ENCODE measurements at regions not wholly inside any gene's neighbourhood (a gene's known extent, or its start where the extent isn't known, plus 50 kb on each side); places are given as distances from the start of the nearest gene placed in this dataset.

DNA sequence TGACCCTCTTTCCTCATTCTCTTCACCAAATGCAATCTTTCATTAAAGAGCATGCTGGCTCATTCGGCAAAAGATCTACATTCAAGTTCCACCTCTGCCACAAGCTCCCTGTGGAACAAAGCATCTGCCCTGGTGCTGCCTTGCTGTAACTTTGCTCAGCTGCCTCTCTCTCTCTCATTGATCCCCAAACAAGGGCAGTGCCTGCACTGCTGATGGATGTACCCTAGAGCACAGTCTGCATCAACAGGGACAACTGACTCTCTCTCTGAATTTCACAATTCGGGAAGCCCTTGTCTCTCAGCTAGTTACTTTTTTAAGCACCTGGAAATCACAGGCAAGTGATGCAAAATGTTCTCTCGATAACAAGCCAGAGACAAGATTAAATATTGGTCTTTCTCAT lies 174.0 kb upstream of the DIO2 start:
- TF ChIP-seq GABPA (IDR thresholded peaks at IDR 0.05; ENCODE audit: low read depth) (no peak), SPI1 (IDR thresholded peaks at IDR 0.05; ENCODE audit: borderline replicate concordance, low read depth) (no peak), POLR2AphosphoS5 (IDR thresholded peaks at IDR 0.05; ENCODE audit: low read depth) (no peak)
- TF ChIP-seq, protein P1, sequence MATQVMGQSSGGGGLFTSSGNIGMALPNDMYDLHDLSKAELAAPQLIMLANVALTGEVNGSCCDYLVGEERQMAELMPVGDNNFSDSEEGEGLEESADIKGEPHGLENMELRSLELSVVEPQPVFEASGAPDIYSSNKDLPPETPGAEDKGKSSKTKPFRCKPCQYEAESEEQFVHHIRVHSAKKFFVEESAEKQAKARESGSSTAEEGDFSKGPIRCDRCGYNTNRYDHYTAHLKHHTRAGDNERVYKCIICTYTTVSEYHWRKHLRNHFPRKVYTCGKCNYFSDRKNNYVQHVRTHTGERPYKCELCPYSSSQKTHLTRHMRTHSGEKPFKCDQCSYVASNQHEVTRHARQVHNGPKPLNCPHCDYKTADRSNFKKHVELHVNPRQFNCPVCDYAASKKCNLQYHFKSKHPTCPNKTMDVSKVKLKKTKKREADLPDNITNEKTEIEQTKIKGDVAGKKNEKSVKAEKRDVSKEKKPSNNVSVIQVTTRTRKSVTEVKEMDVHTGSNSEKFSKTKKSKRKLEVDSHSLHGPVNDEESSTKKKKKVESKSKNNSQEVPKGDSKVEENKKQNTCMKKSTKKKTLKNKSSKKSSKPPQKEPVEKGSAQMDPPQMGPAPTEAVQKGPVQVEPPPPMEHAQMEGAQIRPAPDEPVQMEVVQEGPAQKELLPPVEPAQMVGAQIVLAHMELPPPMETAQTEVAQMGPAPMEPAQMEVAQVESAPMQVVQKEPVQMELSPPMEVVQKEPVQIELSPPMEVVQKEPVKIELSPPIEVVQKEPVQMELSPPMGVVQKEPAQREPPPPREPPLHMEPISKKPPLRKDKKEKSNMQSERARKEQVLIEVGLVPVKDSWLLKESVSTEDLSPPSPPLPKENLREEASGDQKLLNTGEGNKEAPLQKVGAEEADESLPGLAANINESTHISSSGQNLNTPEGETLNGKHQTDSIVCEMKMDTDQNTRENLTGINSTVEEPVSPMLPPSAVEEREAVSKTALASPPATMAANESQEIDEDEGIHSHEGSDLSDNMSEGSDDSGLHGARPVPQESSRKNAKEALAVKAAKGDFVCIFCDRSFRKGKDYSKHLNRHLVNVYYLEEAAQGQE (IDR thresholded peaks at IDR 0.05; ENCODE audit: insufficient replicate concordance, low read depth) = no peak
- TF ChIP-seq, protein P2, sequence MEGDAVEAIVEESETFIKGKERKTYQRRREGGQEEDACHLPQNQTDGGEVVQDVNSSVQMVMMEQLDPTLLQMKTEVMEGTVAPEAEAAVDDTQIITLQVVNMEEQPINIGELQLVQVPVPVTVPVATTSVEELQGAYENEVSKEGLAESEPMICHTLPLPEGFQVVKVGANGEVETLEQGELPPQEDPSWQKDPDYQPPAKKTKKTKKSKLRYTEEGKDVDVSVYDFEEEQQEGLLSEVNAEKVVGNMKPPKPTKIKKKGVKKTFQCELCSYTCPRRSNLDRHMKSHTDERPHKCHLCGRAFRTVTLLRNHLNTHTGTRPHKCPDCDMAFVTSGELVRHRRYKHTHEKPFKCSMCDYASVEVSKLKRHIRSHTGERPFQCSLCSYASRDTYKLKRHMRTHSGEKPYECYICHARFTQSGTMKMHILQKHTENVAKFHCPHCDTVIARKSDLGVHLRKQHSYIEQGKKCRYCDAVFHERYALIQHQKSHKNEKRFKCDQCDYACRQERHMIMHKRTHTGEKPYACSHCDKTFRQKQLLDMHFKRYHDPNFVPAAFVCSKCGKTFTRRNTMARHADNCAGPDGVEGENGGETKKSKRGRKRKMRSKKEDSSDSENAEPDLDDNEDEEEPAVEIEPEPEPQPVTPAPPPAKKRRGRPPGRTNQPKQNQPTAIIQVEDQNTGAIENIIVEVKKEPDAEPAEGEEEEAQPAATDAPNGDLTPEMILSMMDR (IDR thresholded peaks at IDR 0.05; ENCODE audit: insufficient read depth, low read length) = no peak
- no peak for DNase-seq (ENCODE audit: low read depth in 1 of 2, low spot score in 1 of 2)
- Histone ChIP-seq H3K27ac (replicated peaks) (no peak overlapping the region), H3K4me3 (replicated peaks; ENCODE audit: insufficient read depth, low read length) (no peak overlapping the region), H3K27me3 (ENCODE audit: insufficient read depth, poor library complexity, severe bottlenecking) (no peaks in the 10 kb centered on the region)

DNA sequence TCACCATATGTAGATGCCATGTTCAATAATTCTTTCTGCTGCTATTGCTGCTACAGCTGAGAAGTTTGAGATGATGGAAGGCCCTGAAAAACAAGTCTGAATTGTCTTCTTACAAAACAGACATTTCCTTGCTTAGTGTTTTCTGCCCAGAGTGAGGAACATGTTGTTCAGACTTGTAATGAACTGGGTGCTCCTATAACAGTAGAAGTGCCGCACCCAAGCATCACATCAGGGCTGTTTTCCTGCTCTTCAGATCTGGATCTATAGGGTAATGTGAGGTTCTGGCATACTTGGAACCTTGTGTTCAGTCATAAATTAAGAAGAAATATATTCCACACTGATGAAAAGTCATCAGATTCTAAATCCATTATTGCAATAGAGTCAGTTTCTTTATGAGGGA lies 171.9 kb upstream of the DIO2 start:
- TF ChIP-seq POLR2AphosphoS5 (IDR thresholded peaks at IDR 0.05; ENCODE audit: low read depth) (no peak), GABPA (IDR thresholded peaks at IDR 0.05; ENCODE audit: low read depth) (no peak), SPI1 (IDR thresholded peaks at IDR 0.05; ENCODE audit: borderline replicate concordance, low read depth) (no peak)
- TF ChIP-seq, protein P2 (IDR thresholded peaks at IDR 0.05; ENCODE audit: insufficient read depth, low read length) = no peak
- TF ChIP-seq, protein P1 (IDR thresholded peaks at IDR 0.05; ENCODE audit: insufficient replicate concordance, low read depth) = no peak
- no peak for DNase-seq (ENCODE audit: low read depth in 1 of 2, low spot score in 1 of 2)
- Histone ChIP-seq H3K27me3 (ENCODE audit: insufficient read depth, poor library complexity, severe bottlenecking) (no peaks in the 10 kb centered on the region), H3K27ac (replicated peaks) (no peak overlapping the region), H3K4me3 (replicated peaks; ENCODE audit: insufficient read depth, low read length) (no peak overlapping the region)

DNA sequence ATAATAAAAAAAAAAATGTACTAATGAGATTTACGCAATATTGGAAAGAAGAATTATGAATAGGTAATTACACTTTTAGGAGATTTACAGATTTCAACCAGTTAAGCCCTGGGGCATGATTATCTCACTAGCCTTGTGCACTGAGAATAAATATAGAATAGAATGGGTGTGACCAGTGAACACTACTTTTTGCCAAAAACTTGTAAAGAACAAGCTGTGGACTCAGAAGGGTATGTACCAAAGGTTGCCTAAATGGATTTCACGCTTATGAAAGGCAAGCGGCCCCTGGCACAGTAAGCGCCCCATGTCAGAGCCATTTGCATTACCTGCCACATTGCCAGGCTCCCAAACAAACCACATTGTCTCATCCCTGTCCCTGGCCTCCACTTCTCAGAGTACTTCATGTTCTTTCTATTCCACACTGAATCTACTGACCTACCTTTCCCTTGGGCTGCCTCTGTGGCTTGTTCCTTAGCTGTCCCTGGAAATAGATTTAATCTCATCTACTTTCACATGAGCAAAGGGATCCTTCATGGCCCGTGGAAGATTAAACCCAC lies 170.6 kb upstream of the DIO2 start:
- H3K4me3 ChIP-seq (replicated peaks; ENCODE audit: insufficient read depth, low read length) = no peak overlapping the region
- TF ChIP-seq, protein P1 (IDR thresholded peaks at IDR 0.05; ENCODE audit: insufficient replicate concordance, low read depth) = no peak
- TF ChIP-seq, protein P2 (IDR thresholded peaks at IDR 0.05; ENCODE audit: insufficient read depth, low read length) = no peak
- TF ChIP-seq GABPA (IDR thresholded peaks at IDR 0.05; ENCODE audit: low read depth) = no peak
- TF ChIP-seq SPI1 (IDR thresholded peaks at IDR 0.05; ENCODE audit: borderline replicate concordance, low read depth) = no peak
- TF ChIP-seq POLR2AphosphoS5 (IDR thresholded peaks at IDR 0.05; ENCODE audit: low read depth) = no peak
- H3K27me3 ChIP-seq (ENCODE audit: insufficient read depth, poor library complexity, severe bottlenecking) = no peaks in the 10 kb centered on the region
- no peak for DNase-seq (ENCODE audit: low read depth in 1 of 2, low spot score in 1 of 2)
- H3K27ac ChIP-seq (replicated peaks) = no peak overlapping the region

Measured in HL-60 (cell line).